ENCODE measurements at regions not wholly inside any gene's neighbourhood (a gene's known extent, or its start where the extent isn't known, plus 50 kb on each side); places are given as distances from the start of the nearest gene placed in this dataset.
A peak's percentile ranks its signal among the peaks of the same experiment; 100 is the strongest.

- H3K4me1 ChIP-seq: peaks cover 20 to 57% (median 46%) of the 10 kb centered on the region in 10 experiments
- 0 out of 22 replicates have a peak overlapping the region, but pooled peaks of 1 of the 11 experiments have one; percentile 7 for H3K9ac ChIP-seq
- H3K4me2 ChIP-seq: peak overlapping the region in 9 of 11 experiments; percentile 12 to 83 (median 72); a peak in 17 of 22 replicates
- H4K20me1 ChIP-seq: no peaks in the 10 kb centered on the region
- no peaks in the 10 kb centered on the region for H3K27me3 ChIP-seq
- H3K9me3 ChIP-seq (replicated peaks in 1 of 11): peaks cover 0 to 18% (median 4%) of the 10 kb centered on the region in 11 experiments; a peak in 8 of 22 replicates
- TF ChIP-seq Cebpa-rat (IDR thresholded peaks at IDR 0.05): no peak
- H3K4me3 ChIP-seq: no peak overlapping the region
- no peaks in the 10 kb centered on the region for H3K36me3 ChIP-seq
- peak overlapping the region in 3 of 11 experiments; percentile 54 to 72 (median 72); a peak in 7 of 22 replicates for H3K27ac ChIP-seq
These were observed 53.3 kb upstream of the KSR1 start for GRCh38 chr17:27402943-27403342.

- TF ChIP-seq Cebpa-rat (IDR thresholded peaks at IDR 0.05): no peak
- Histone ChIP-seq H3K4me1 (peaks cover 20 to 63% (median 51%) of the 10 kb centered on the region in 10 experiments), H3K9me3 (replicated peaks in 1 of 11) (peaks cover 0 to 12% (median 0%) of the 10 kb centered on the region in 11 experiments; a peak in 4 of 22 replicates), H3K9ac (0 out of 22 replicates have a peak overlapping the region, but pooled peaks of 1 of the 11 experiments have one; percentile 7), H3K27ac (peak overlapping the region in 2 of 11 experiments; percentile 72; a peak in 5 of 22 replicates), H3K4me2 (peak overlapping the region in 9 of 11 experiments; percentile 12 to 83 (median 72); a peak in 17 of 22 replicates), H3K4me3 (no peak overlapping the region), H3K27me3 (no peaks in the 10 kb centered on the region), H3K36me3 (no peaks in the 10 kb centered on the region), H4K20me1 (no peaks in the 10 kb centered on the region)
These were observed 52.7 kb upstream of the KSR1 start for GRCh38 chr17:27403480-27404005.

- H3K36me3 ChIP-seq: no peaks in the 10 kb centered on the region
- H3K4me3 ChIP-seq: no peak overlapping the region
- no peak overlapping the region for H3K27ac ChIP-seq
- TF ChIP-seq Cebpa-rat (IDR thresholded peaks at IDR 0.05): no peak
- H3K4me1 ChIP-seq: peaks cover 24 to 67% (median 55%) of the 10 kb centered on the region in 10 experiments
- peaks cover 0 to 6% (median 0%) of the 10 kb centered on the region in 11 experiments; a peak in 4 of 22 replicates for H3K9me3 ChIP-seq (replicated peaks in 1 of 11)
- H3K9ac ChIP-seq: no peak overlapping the region
- no peaks in the 10 kb centered on the region for H3K27me3 ChIP-seq
- H3K4me2 ChIP-seq: peak overlapping the region in 2 of 11 experiments; percentile 7 to 10; a peak in 1 of 22 replicates
- no peaks in the 10 kb centered on the region for H4K20me1 ChIP-seq
These were observed 51.6 kb upstream of the KSR1 start for GRCh38 chr17:27404676-27405075.

Data from BLaER1 treated with 17β-estradiol and CSF1 and Interleukin-3, amounts not matched to agents 10 nM and 100 nM (cell line).